Astrocyte of the cerebellum (primary cell): ENCODE measurements at regions not wholly inside any gene's neighbourhood (a gene's known extent, or its start where the extent isn't known, plus 50 kb on each side); places are given as distances from the start of the nearest gene placed in this dataset.

Experiments used
- DNase-seq: peaks from one replicate; pipeline ENCODE4 v3.0.0-alpha.2; 2011; ENCODE audit warnings: low read depth
- H3K4me3 ChIP-seq: 2 replicates; pipeline ENCODE4 v1.5.1; 2011; ENCODE audit warnings: mild to moderate bottlenecking, low read depth, low read length, moderate library complexity
- in situ Hi-C: cut with HindIII; loops from 2 replicates; pipeline ENCODE4 v1.10.0; 2017; ENCODE audit warnings: low sequenced_read_pairs
- TF ChIP-seq, protein P1 (sequence below): IDR thresholded peaks from 2 replicates; pipeline ENCODE4 v1.5.1; 2012; ENCODE audit warnings: low read length, low read depth, moderate library complexity, mild to moderate bottlenecking; ENCODE audit errors: missing control alignments

- DNase-seq: no peak
- TF ChIP-seq, protein P1, sequence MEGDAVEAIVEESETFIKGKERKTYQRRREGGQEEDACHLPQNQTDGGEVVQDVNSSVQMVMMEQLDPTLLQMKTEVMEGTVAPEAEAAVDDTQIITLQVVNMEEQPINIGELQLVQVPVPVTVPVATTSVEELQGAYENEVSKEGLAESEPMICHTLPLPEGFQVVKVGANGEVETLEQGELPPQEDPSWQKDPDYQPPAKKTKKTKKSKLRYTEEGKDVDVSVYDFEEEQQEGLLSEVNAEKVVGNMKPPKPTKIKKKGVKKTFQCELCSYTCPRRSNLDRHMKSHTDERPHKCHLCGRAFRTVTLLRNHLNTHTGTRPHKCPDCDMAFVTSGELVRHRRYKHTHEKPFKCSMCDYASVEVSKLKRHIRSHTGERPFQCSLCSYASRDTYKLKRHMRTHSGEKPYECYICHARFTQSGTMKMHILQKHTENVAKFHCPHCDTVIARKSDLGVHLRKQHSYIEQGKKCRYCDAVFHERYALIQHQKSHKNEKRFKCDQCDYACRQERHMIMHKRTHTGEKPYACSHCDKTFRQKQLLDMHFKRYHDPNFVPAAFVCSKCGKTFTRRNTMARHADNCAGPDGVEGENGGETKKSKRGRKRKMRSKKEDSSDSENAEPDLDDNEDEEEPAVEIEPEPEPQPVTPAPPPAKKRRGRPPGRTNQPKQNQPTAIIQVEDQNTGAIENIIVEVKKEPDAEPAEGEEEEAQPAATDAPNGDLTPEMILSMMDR: no peak
- in situ Hi-C loops: no loop called here
These were observed 98.6 kb upstream of the MPPED2 start for GRCh38 chr11:30684772-30685171.

DNA sequence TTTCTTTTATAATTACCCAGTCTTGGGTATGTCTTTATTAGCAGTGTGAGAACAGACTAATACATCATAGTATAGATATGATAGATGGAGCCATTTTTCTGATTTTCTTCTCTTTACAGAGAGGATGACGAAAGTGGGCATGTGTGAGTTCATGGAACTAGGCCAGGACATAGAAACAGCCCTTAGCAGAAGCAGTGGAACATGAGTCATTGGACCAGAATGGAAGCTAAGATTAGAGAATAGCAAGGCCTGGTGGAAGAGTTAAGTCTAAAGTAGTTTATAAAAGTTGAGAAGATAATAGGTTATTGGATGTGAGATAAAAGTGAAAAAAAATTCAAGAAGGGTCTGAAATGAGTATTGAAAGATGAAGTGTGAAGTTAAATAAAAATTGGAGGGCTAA is 97.0 kb upstream of the MPPED2 start:
- no peak for DNase-seq
- TF ChIP-seq, protein P1: no peak
- in situ Hi-C loops: no loop called here
- H3K4me3 ChIP-seq: no peak overlapping the region

More at GRCh38 chr11:30684772-30685171, 98.6 kb upstream of the MPPED2 start:
- no peak overlapping the region for H3K4me3 ChIP-seq

GRCh38 chr11:30666817-30667216 is 80.7 kb upstream of the MPPED2 start:
- H3K4me3 ChIP-seq: no peak overlapping the region
- DNase-seq: no peak
- in situ Hi-C loops: no loop called here
- TF ChIP-seq, protein P1: no peak

- TF ChIP-seq, protein P1: no peak
- in situ Hi-C loops: no loop called here
- no peak for DNase-seq
- H3K4me3 ChIP-seq: no peak overlapping the region
These were observed 78.9 kb upstream of the MPPED2 start for GRCh38 chr11:30665067-30665466.

- H3K4me3 ChIP-seq: no peak overlapping the region
- TF ChIP-seq, protein P1: no peak
- DNase-seq: no peak
- in situ Hi-C loops: no loop called here
These were observed 67.5 kb upstream of the MPPED2 start for GRCh38 chr11:30653606-30654005.

DNA sequence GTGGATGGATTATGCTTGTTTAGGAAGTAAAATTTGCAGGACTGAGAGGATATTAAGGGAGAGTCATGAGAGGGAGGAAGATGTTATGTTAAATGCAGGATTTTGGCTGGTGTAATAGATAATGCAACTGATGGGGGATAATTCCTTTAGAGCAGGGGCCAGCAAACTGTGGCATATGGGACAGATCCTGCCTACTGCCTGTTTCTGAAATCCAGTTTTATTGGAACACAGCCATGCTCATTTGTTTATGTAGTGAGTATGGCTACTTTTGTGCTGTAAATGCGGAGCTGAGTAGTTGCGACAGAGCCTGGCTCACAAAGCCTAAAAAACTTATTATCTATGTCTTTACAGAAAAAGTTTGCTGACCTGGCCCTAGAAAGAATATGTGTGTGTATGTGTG is 66.6 kb upstream of the MPPED2 start:
- TF ChIP-seq, protein P1: no peak
- DNase-seq: no peak
- in situ Hi-C loops: no loop called here

GRCh38 chr11:30650266-30650665 is 64.1 kb upstream of the MPPED2 start:
- TF ChIP-seq, protein P1: no peak
- DNase-seq: no peak
- in situ Hi-C loops: no loop called here
- H3K4me3 ChIP-seq: no peak overlapping the region

More for the DNA sequence above, 66.6 kb upstream of the MPPED2 start:
- H3K4me3 ChIP-seq: no peak overlapping the region
